HUES64 (cell line): ENCODE measurements at regions not wholly inside any gene's neighbourhood (a gene's known extent, or its start where the extent isn't known, plus 50 kb on each side); places are given as distances from the start of the nearest gene placed in this dataset.

Experiments used
- H3K27ac ChIP-seq: 2 replicates; pipeline ENCODE4 v1.7.0; 2013; ENCODE audit warnings: low read depth, low read length, inconsistent platforms
- H3K27me3 ChIP-seq: 2 replicates; pipeline ENCODE4 v1.6.1; 2013; ENCODE audit warnings: mild to moderate bottlenecking, low read length; ENCODE audit not compliant: insufficient read depth
- H3K36me3 ChIP-seq: 2 replicates; pipeline ENCODE4 v1.6.1; 2013; ENCODE audit warnings: mild to moderate bottlenecking, low read length; ENCODE audit not compliant: insufficient read depth
- H3K4me1 ChIP-seq: 2 replicates; pipeline ENCODE4 v1.6.1; 2013; ENCODE audit warnings: mild to moderate bottlenecking, low read length, moderate library complexity; ENCODE audit not compliant: insufficient read depth
- H3K4me3 ChIP-seq: 2 replicates; pipeline ENCODE4 v1.5.1; 2013; ENCODE audit warnings: mild to moderate bottlenecking, low read length, moderate library complexity
- H3K9ac ChIP-seq: 2 replicates; pipeline ENCODE4 v1.6.1; 2013; ENCODE audit warnings: mild to moderate bottlenecking, low read depth, low read length
- H3K9me3 ChIP-seq: 2 replicates; pipeline ENCODE4 v1.6.1; 2013; ENCODE audit warnings: low read depth, low read length; ENCODE audit not compliant: insufficient read depth
- WGBS: fragments of 150-250, 120-280 bp; methylation state at CpG from one replicate; pipeline ENCODE4 v1.1.7; 2013; ENCODE audit warnings: missing lambda C conversion rate; 5-methylcytosine and 5-hydroxymethylcytosine counted together

DNA sequence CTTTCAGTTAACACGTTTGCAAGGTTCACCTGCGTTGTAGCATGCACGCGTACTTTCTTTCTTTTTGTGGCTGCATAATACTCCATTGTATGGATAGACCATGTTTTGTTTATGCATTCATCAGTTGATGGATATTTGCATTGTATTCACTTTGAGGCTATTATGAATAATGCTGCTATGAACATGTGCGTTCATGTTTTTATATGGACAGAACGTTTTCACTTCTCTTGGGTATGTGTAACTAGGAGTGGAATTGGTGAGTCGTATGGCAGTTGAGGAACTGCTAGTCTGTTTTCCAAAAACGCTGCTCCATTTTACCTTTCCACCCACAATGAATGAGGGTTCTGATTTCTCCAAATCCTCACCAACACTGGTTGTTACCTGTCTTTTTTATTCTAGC lies 244.3 kb downstream of the GLI2 start:
- Histone ChIP-seq H3K27ac (no peak overlapping the region), H3K9me3 (no peaks in the 10 kb centered on the region), H3K36me3 (peaks cover 78% of the 10 kb centered on the region), H3K4me3 (no peak overlapping the region), H3K4me1 (peaks cover 4% of the 10 kb centered on the region; the same call in 1 of the 2 replicates), H3K27me3 (no peaks in the 10 kb centered on the region), H3K9ac (no peak overlapping the region)
- 97% methylated on average over 8 of the region's 8 CpGs for WGBS

DNA sequence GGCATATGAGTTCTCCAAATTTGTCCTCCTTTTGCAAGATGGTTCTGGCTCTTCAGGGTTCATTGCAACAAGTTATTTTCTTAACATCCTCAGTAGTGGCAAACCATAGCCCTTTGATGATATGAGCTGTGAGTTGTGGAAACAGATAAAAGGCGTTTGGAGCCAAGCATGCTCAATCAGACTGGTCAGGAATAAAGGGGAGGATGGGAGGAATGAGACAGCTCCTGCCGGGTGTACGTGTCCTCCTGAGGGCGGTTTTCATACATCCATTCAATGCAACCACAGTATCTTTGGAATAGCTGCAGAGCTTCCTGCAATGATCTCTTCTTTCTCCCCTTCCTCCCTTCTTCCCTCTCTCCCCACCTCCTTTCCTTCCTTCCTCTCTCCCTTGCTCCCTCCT lies 245.8 kb downstream of the GLI2 start:
- no peaks in the 10 kb centered on the region for H3K27me3 ChIP-seq
- H3K4me3 ChIP-seq = no peak overlapping the region
- no peak overlapping the region for H3K27ac ChIP-seq
- H3K9me3 ChIP-seq = no peaks in the 10 kb centered on the region
- H3K36me3 ChIP-seq = peaks cover 78% of the 10 kb centered on the region
- H3K9ac ChIP-seq = no peak overlapping the region
- WGBS = 89% methylated on average over 4 of the region's 4 CpGs
- peaks cover 4% of the 10 kb centered on the region; the same call in 1 of the 2 replicates for H3K4me1 ChIP-seq

DNA sequence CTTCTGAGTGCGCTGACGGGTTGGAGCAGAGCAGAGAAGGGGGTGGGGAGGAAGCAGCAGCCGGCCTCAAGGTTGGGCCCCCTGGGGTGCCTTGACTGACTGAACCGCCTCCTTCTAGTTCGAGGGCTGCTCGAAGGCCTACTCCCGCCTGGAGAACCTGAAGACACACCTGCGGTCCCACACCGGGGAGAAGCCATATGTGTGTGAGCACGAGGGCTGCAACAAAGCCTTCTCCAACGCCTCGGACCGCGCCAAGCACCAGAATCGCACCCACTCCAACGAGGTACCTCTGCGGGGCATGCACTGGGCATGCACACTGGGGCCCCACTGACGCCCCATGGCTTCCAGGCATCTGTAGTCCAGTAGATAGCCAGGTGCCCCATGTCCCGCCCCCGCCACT lies 246.9 kb downstream of the GLI2 start:
- Histone ChIP-seq H3K9ac (no peak overlapping the region), H3K27ac (no peak overlapping the region), H3K27me3 (no peaks in the 10 kb centered on the region), H3K4me3 (no peak overlapping the region), H3K4me1 (peaks cover 4% of the 10 kb centered on the region; the same call in 1 of the 2 replicates), H3K9me3 (no peaks in the 10 kb centered on the region), H3K36me3 (peaks cover 78% of the 10 kb centered on the region)
- WGBS = 71% methylated on average over 20 of the region's 20 CpGs

DNA sequence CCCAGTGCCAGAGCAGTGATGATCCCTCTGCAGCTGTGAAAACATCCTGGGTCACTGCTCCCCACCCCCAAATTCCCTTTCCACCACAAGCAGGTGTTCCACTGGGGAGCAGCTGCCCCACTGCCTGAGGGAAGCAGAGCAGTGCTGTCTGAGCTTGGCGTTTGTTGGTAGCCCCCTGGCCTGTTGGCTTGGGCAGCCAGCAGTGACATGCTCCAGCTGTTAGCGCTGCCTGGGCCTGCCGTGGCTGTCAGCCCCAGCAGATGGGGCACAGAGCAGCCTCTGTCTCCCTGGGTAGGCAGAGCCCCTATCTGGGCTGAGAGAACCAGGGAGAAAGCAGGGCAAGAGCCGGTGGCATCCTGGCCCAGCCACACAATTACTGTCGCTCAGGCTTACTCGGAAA lies 247.7 kb downstream of the GLI2 start:
- Histone ChIP-seq H3K27ac (no peak overlapping the region), H3K4me3 (no peak overlapping the region), H3K36me3 (peaks cover 76% of the 10 kb centered on the region), H3K9me3 (no peaks in the 10 kb centered on the region), H3K9ac (no peak overlapping the region), H3K4me1 (peaks cover 4% of the 10 kb centered on the region; the same call in 1 of the 2 replicates), H3K27me3 (no peaks in the 10 kb centered on the region)
- 91% methylated on average over 6 of the region's 6 CpGs for WGBS

DNA sequence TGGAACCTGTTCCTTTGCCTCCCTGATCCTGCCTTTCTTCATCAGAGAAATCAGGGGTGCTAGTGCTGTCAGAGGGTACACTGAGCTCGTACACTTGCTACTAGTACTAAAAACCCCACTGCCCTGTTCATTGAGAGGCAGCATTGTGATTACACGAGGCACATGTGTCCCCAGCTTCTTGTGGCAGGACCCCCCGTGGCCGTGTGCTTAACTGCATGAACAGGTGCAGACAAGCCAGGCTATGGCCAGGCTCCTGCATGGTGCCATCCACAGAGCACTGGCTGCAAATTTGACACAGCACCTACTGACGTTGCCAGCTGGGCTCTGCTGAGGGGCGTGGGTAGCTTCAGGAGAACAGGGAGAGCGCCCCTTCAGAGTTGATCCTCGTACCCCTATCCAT lies 248.4 kb downstream of the GLI2 start:
- peaks cover 71% of the 10 kb centered on the region for H3K36me3 ChIP-seq
- no peaks in the 10 kb centered on the region for H3K9me3 ChIP-seq
- H3K27ac ChIP-seq = no peak overlapping the region
- WGBS = 93% methylated on average over 8 of the region's 8 CpGs
- H3K4me3 ChIP-seq = no peak overlapping the region
- no peak overlapping the region for H3K9ac ChIP-seq
- H3K27me3 ChIP-seq = no peaks in the 10 kb centered on the region
- peaks cover 4% of the 10 kb centered on the region; the same call in 1 of the 2 replicates for H3K4me1 ChIP-seq

DNA sequence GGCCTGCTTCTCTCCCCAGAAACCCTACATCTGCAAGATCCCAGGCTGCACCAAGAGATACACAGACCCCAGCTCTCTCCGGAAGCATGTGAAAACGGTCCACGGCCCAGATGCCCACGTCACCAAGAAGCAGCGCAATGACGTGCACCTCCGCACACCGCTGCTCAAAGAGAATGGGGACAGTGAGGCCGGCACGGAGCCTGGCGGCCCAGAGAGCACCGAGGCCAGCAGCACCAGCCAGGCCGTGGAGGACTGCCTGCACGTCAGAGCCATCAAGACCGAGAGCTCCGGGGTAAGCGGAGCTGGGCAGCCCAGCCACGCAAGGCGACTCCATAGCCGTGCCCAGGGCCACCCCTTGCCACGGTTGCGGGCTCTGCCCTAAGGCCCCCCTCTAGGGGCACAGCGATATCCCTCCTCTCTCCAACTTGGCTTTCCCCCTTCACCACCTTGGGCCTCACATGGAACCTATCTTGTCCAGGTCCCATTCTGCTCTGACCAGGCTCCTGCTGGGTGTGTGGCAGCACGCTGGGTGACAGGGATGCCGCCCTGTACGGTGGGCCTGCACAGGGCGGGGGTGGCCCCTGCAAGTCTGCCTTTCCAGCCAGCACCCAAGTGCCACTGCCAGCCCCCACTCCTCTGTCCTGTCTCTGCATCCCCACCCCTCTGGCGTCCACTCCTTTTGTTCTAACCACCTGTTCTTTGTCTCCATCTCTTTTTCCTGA lies 248.9 kb downstream of the GLI2 start:
- Histone ChIP-seq H3K9ac (no peak overlapping the region), H3K36me3 (peaks cover 71% of the 10 kb centered on the region), H3K27ac (no peak overlapping the region), H3K9me3 (no peaks in the 10 kb centered on the region), H3K4me1 (peaks cover 4% of the 10 kb centered on the region; the same call in 1 of the 2 replicates), H3K27me3 (no peaks in the 10 kb centered on the region), H3K4me3 (no peak overlapping the region)
- WGBS = 96% methylated on average over 28 of the region's 28 CpGs

DNA sequence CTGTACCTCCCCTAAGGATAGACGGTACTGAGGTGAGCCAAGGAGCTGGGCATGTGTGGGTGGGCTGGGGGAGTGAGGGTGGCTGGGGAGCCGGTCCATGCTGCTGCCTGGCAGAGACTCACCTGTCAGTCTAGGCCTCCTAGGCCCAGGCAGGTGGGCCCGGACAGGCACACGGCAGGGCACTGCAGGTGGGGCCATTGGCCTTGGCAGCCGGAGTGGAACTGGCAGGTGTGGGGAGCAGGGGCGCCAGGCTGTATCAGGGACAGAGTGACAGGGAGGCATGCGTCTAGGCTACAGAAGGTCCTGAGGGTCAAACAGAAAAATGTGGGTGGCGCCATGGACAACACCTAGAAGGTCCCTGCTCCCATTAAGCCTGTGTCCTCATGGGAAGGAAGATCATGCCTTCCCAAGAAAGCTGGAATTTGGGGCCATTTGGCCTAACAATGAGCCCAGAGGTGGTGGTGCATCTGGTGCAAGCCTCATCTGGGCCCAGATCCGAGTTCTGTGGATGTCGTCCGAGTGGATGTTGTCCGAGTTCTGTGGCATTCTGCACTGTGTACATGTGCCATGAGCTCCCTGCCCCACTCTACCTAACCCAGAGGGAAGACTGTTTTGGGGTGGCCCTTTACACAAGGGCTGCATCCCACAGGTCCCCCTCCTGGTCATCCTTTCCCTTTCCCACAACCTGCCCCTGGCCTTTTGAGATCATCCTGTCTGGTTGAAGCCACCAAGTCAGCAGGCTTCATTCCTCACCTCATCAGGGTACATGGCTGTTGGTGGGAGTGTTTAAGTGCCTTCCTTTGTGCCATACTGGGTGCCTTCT lies 249.7 kb downstream of the GLI2 start:
- 93% methylated on average over 12 of the region's 12 CpGs for WGBS
- Histone ChIP-seq H3K27ac (no peak overlapping the region), H3K4me3 (no peak overlapping the region), H3K9me3 (no peaks in the 10 kb centered on the region), H3K9ac (no peak overlapping the region), H3K27me3 (no peaks in the 10 kb centered on the region), H3K4me1 (peaks cover 4% of the 10 kb centered on the region; the same call in 1 of the 2 replicates), H3K36me3 (peaks cover 73% of the 10 kb centered on the region)

DNA sequence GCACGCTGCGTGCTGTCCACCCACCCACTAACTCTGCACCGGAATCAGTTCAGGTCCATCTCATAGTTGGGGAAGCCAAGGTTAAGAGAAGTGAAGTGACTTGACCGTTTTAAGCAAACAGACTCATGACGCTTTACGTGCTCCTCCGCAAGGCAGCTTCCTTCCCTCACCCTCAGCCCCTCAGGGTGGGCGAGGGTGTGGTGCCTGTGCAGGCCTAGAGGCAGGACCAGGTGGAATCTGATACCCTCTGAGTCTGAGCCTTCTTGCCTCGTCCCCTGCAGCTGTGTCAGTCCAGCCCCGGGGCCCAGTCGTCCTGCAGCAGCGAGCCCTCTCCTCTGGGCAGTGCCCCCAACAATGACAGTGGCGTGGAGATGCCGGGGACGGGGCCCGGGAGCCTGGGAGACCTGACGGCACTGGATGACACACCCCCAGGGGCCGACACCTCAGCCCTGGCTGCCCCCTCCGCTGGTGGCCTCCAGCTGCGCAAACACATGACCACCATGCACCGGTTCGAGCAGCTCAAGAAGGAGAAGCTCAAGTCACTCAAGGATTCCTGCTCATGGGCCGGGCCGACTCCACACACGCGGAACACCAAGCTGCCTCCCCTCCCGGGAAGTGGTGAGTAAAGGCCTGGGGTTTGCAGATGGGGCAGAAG lies 250.5 kb downstream of the GLI2 start:
- 94% methylated on average over 27 of the region's 27 CpGs for WGBS
- Histone ChIP-seq H3K27me3 (no peaks in the 10 kb centered on the region), H3K4me1 (peaks cover 4% of the 10 kb centered on the region; the same call in 1 of the 2 replicates), H3K36me3 (peaks cover 80% of the 10 kb centered on the region), H3K27ac (no peak overlapping the region), H3K9ac (no peak overlapping the region), H3K4me3 (no peak overlapping the region), H3K9me3 (no peaks in the 10 kb centered on the region)

DNA sequence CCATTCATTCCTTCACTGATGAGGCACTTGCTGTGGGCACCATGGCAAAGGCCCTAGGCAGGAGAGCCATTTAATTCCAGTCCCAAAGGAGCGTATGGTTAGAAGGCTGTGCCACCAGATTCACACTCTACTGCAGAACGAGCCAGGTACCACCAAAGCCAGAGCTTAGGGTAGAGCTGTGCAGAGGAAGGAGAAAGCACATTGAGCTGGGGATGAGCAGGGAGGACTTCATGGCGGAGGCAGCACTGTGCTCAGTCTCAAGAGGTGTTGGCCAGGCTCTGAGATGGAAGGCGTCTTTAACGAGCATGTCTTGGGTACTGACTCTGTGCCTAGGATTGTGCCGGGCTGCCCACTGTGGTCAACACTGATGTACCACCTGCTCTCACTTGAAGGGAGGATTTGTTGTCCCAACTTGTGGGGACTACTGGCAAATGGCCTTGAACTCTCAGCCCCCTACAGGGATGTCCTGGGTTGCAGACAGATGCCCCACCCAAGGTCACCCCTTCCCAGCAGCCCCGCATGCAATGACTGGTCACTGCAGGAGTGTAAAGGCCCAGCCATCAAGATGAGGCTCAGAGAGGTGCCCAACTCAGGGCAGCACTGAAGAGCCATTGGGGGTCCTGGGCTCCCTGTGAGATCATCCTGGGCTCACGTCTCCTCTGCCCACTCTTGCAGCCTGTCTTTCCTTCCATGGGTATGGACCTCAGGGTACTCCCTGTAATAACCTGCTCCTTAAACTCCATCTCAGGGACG lies 251.4 kb downstream of the GLI2 start:
- no peak overlapping the region for H3K4me3 ChIP-seq
- H3K9ac ChIP-seq = no peak overlapping the region
- peaks cover 4% of the 10 kb centered on the region; the same call in 1 of the 2 replicates for H3K4me1 ChIP-seq
- 94% methylated on average over 9 of the region's 9 CpGs for WGBS
- no peaks in the 10 kb centered on the region for H3K27me3 ChIP-seq
- no peaks in the 10 kb centered on the region for H3K9me3 ChIP-seq
- H3K27ac ChIP-seq = no peak overlapping the region
- peaks cover 88% of the 10 kb centered on the region for H3K36me3 ChIP-seq

DNA sequence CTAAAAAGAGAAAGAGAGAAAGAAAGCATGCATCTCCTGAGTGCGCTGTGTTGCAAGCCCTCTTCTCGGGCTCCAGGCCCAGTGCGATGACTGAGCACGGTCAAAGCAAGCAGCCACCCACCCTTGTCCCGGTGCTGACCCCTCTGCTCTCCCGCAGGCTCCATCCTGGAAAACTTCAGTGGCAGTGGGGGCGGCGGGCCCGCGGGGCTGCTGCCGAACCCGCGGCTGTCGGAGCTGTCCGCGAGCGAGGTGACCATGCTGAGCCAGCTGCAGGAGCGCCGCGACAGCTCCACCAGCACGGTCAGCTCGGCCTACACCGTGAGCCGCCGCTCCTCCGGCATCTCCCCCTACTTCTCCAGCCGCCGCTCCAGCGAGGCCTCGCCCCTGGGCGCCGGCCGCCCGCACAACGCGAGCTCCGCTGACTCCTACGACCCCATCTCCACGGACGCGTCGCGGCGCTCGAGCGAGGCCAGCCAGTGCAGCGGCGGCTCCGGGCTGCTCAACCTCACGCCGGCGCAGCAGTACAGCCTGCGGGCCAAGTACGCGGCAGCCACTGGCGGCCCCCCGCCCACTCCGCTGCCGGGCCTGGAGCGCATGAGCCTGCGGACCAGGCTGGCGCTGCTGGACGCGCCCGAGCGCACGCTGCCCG lies 252.5 kb downstream of the GLI2 start:
- H3K27ac ChIP-seq = no peak overlapping the region
- H3K27me3 ChIP-seq = no peaks in the 10 kb centered on the region
- peaks cover 80% of the 10 kb centered on the region for H3K36me3 ChIP-seq
- WGBS = 96% methylated on average over 68 of the region's 68 CpGs
- no peaks in the 10 kb centered on the region for H3K9me3 ChIP-seq
- H3K4me1 ChIP-seq = no peaks in the 10 kb centered on the region
- H3K9ac ChIP-seq = no peak overlapping the region
- H3K4me3 ChIP-seq = no peak overlapping the region
